GM21367 (cell line): ENCODE measurements at regions not wholly inside any gene's neighbourhood (a gene's known extent, or its start where the extent isn't known, plus 50 kb on each side); places are given as distances from the start of the nearest gene placed in this dataset.

Experiments used
- ATAC-seq: cut with Tn5 transposase; IDR thresholded peaks from one replicate; pipeline ENCODE4 v1.9.1; 2021; ENCODE audit not compliant: unreplicated experiment

GRCh38 chr7:86949779-86950260 is 109.6 kb downstream of the ELAPOR2 start:
- no peak for ATAC-seq

- ATAC-seq, result peak; percentile 93
Measured at GRCh38 chr7:86949052-86949778, 110.2 kb downstream of the ELAPOR2 start.

- ATAC-seq, result no peak
Measured at GRCh38 chr7:86947929-86948328, 111.5 kb downstream of the ELAPOR2 start.

DNA sequence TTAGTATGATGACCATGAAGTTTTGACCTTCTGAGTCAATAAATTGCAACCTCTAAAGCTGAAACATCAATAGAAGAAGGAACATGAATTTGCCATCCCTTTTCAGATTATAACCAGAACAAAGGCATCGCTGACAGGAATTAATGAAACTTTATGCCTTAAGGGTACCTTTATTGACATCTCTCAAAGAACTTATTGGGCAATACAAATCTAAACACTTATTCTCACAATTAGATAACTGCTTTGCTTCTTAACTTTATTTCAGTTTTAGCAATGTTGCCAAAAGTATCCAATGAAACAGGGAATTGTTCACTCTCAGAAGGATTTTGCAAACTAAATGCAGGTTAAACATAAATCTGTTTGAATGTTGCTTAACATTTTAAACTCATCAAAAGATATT is 116.0 kb downstream of the ELAPOR2 start:
- no peak for ATAC-seq

GRCh38 chr7:86942995-86943394 is 116.5 kb downstream of the ELAPOR2 start:
- ATAC-seq, result no peak

GRCh38 chr7:86942081-86942480 is 117.4 kb downstream of the ELAPOR2 start:
- no peak for ATAC-seq

DNA sequence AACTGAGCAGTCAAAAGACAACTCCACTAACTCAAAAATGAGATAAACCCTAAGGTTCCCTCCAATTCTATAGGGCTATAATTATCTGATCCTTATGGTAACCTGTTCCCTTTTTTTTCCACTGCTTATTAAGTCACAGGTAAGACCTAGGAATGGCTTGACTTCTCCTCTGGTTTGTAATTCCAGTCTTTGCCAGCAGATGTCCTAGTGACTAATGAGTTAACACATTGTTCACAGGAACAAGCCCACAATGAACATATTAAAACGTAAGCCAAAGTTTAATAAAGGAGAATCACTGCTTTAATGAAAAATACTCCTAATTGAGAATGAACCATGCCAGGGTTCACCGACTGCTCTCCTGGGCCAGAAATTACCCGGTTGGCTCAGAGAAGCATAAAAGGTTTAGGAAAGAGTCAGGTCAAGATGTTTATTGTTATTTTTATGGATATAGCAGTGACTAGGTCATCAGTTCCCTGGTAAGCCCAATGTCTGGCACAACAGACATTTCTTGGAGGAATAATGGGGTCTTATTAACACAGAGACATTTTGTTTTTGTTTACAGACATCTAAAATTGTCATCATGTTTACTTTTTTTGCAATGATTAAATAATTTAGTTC is 120.1 kb downstream of the ELAPOR2 start:
- ATAC-seq, result no peak

- ATAC-seq, result no peak
Measured at GRCh38 chr7:86937363-86937878, 122.0 kb downstream of the ELAPOR2 start.

GRCh38 chr7:86933295-86933845 is 126.1 kb downstream of the ELAPOR2 start:
- no peak for ATAC-seq

GRCh38 chr7:86932038-86932512 is 127.4 kb downstream of the ELAPOR2 start:
- ATAC-seq, result no peak

DNA sequence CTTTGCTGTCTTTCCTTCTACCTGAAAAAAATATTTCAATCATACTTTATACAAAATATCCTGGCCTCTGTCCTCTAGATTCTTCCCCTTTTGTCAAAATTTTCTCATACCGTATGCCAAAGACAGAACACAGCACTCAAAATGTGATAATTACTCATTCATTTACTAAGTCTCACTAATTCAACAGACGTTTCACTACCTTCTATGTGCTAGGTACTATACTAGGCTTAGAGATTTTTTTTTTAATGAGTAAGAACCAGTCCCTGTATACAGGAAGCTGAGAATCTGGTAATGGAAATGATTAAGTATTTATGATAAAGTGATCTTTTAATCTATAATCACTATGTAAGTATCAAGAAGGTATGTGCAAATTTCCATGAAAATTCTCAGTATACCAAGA is 128.0 kb downstream of the ELAPOR2 start:
- no peak for ATAC-seq

DNA sequence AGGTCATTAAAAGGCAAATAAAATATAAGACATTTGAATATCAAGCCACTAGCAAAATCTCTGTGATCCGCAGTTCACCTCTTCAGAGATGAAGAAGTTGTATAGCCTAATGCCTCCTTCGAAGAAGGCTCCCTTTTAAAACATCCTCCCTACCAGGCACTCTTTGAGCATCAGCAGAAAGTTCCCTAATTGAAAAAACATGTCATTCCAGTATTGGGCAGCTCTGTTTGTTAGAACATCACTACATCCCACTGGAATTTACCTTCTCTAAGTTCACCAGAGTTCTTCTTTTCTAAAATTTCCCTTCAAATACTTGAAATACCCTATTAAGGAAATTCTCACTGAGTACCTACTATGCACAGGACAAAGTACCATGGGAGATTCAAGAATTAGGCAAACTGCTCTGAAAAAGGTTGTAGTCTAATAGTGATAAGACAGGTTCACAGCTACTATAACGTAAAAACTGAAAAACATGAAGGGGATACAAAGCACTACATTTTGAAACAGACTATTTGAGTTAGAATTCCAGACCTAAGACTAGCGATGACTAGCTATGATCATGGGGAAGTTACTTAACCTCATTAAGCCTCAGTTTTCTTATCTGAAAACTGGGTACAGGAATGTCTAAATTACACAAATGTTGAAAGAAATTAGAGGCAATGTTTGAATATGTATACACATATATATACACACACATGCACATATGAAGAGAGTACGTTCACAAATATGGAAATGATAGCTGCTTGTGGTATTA is 128.7 kb downstream of the ELAPOR2 start:
- no peak for ATAC-seq

DNA sequence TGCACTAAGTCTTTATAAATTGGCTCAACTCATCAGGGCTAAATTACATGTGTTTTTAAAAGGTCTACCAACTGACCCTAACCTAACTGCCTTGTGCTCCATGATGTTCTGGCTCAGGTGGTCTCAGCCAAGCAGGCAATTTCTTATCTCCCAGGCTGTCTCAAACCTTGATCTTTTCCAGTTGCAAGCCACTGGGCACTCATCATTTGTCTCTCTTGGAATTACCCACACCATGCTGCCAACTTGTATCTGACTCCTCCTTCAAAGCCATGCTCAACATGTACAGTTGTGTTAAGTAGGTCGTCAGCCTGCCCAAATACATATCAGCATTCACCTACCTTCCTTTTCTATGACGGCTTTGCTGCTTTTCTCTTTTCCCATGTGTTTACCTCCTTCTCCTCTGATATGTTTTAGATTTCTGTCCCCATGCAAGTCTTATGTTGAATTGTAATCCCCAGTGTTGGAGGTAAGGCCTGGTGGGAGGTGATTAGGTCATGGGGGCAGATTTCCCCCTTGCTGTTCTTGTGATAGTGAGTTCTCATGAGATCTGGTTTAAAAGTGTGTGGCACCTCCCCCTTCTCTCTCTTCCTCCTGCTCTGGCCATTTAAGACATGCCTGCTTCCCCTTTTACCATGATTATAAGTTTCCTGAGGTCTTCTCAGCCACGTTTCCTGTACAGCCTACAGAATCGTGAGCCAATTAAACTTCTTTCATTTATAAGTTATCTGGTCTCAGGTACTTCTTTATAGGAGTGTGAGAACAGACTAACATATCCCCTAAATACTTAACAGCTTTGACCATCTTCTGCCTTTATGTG is 130.0 kb downstream of the ELAPOR2 start:
- peak; percentile 47 for ATAC-seq

- ATAC-seq, result no peak
Measured at GRCh38 chr7:86928308-86928707, 131.1 kb downstream of the ELAPOR2 start.

DNA sequence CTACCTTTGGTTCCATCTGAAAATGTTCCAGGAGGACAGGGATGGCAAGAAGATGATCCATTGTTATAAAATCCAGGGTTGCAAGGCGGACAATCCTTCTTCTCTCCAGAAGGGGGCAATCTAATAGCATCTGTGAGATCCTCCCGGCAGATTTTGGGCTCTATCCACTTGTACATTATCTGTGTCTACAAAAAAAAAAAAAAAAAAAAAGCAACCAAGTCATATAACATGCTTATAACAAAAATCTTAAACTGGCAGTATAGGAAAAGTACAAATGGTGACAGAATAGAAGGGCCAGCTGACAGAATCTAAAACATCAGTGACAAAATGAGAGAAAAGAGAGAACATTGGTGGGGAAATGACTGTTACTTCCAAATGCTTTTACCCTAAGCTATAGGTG is 132.7 kb downstream of the ELAPOR2 start:
- no peak for ATAC-seq

DNA sequence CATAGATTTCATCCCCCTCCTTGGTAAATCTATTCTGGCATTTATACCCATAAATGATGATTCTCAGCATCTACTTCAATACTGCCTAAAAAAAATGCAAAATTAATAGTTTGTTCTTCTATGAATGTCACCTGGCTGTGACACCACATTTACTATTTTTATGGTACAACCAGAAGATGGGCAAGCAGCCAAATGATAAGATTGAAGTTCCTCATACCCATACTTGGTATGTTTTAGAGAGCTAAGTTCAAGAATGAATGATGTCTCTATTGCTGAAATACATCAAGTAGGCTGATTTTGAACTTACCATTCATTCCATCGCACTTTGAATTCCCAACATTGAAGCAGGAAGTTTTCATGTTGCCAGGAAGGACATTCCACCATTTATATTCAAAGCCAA is 134.2 kb downstream of the ELAPOR2 start:
- no peak for ATAC-seq

DNA sequence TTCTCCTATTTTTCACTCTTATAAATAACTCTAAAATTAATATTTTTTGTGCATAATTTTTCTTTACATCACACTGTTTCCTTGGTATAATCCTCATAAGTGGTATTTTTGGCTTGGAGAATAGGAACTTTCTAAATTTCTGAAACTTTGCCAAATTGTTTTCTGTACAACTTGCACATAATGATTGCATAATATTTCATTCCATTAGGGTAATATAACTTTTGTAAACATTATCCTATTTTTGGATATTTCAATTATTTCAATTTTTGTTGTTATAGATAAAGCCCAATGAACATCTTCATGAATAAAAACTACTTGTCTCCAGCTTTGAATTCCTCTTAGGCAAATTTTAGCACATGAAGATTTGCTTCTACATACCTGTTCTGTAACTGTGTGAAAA is 135.9 kb downstream of the ELAPOR2 start:
- ATAC-seq, result no peak

DNA sequence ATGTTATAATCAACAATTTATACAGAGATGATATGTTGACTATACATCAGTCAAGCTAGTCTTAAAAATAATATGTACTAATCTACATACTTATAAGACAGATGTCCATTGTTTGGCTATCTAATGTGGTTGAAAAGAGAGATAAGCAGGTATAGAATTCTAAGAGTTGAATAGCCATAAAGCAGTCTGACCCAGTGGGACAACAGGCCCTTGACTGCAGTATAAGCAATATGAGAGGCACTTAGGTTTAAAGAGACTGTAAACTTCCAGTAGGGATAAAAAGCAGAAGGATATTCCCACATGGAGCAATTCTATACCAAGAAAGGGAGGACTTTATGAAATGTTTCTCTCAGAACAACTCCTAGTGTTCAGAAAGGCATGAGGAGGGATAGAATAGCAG is 139.3 kb downstream of the ELAPOR2 start:
- no peak for ATAC-seq

DNA sequence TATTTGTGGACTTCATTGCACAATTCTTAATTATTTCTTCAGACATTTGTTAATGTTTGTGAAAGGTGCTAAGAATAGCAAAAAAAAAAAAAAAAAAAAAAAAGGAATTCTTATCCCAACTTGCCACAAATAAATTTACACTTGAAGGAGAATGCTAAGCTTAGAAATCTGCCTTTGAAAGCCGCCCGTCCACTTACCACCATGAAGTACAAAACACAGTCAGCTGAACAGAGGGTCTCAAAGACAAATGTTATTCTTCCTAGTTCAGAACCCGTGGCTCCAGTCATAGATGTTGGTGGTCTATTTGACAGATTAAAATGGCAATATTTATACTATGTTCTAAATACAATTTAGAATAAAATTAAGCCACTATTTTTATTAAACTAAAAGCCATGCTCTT is 141.2 kb downstream of the ELAPOR2 start:
- ATAC-seq, result no peak

DNA sequence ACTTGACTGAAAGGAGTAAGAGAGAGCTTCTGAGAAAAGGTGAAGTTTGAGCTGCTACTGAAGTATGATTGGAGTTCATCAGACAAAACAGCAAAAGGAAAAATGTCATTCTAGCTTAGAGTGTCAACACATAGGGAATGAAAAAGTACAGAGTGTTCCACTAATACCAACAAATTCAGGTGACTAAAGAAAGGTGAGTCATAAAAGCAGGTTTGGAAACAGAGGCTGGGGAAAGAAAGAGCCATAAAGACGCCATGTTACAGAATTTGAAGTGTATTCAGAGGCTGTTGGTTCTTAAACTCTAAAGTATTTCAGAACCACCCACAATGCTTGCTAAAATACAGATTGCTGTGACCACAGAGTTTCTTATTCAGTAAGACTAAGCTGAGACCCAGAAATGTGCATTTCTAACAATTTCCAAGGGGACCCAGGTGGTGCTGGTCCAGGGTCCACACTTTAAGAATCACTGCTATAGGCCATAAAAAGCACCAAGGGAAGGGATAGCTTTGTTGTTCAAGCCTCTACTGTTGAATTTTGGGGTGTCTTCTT is 143.1 kb downstream of the ELAPOR2 start:
- no peak for ATAC-seq
